ENCODE measurements at regions not wholly inside any gene's neighbourhood (a gene's known extent, or its start where the extent isn't known, plus 50 kb on each side); places are given as distances from the start of the nearest gene placed in this dataset.
"Not testable (repeated sequence)": the region's sequence is repeated elsewhere in the genome, so short reads cannot be mapped to it uniquely, and the experiment has no call there.

GRCh38 chr10:30227481-30227880, 121.6 kb downstream of the MTPAP start:
- DNase-seq (ENCODE audit: insufficient read length) (no peak), FAIRE-seq (no peak)
- TF ChIP-seq TAF1 (IDR thresholded peaks at IDR 0.05; ENCODE audit: borderline replicate concordance, low read depth, low read length): no peak
- TF ChIP-seq POLR2AphosphoS5 (IDR thresholded peaks at IDR 0.05; ENCODE audit: low read depth, low read length): no peak

GRCh38 chr10:30219971-30220751, 128.9 kb downstream of the MTPAP start:
- no peak for FAIRE-seq
- no peak for DNase-seq (ENCODE audit: insufficient read length)

GRCh38 chr10:30216821-30217220, 132.3 kb downstream of the MTPAP start:
- FAIRE-seq (no peak), DNase-seq (ENCODE audit: insufficient read length) (no peak)
- no peak for TF ChIP-seq POLR2A (IDR thresholded peaks at IDR 0.05; ENCODE audit: low read depth, low read length)
- TF ChIP-seq TAF1 (IDR thresholded peaks at IDR 0.05; ENCODE audit: borderline replicate concordance, low read depth, low read length): no peak
- TF ChIP-seq POLR2AphosphoS5 (IDR thresholded peaks at IDR 0.05; ENCODE audit: low read depth, low read length): no peak

More at GRCh38 chr10:30219971-30220751, 128.9 kb downstream of the MTPAP start:
- TF ChIP-seq POLR2AphosphoS5 (IDR thresholded peaks at IDR 0.05; ENCODE audit: low read depth, low read length): no peak
- TF ChIP-seq POLR2A (IDR thresholded peaks at IDR 0.05; ENCODE audit: low read depth, low read length): no peak
- TF ChIP-seq TAF1 (IDR thresholded peaks at IDR 0.05; ENCODE audit: borderline replicate concordance, low read depth, low read length): no peak

- TF ChIP-seq POLR2A (IDR thresholded peaks at IDR 0.05; ENCODE audit: low read depth, low read length): no peak
- TF ChIP-seq TAF1 (IDR thresholded peaks at IDR 0.05; ENCODE audit: borderline replicate concordance, low read depth, low read length): no peak
- no peak for TF ChIP-seq POLR2AphosphoS5 (IDR thresholded peaks at IDR 0.05; ENCODE audit: low read depth, low read length)
- FAIRE-seq (no peak), DNase-seq (ENCODE audit: insufficient read length) (no peak)
These were observed 133.5 kb downstream of the MTPAP start for GRCh38 chr10:30215623-30216022.

GRCh38 chr10:30215141-30215540, 133.9 kb downstream of the MTPAP start:
- TF ChIP-seq TAF1 (IDR thresholded peaks at IDR 0.05; ENCODE audit: borderline replicate concordance, low read depth, low read length) (no peak), POLR2A (IDR thresholded peaks at IDR 0.05; ENCODE audit: low read depth, low read length) (no peak), POLR2AphosphoS5 (IDR thresholded peaks at IDR 0.05; ENCODE audit: low read depth, low read length) (no peak)
- DNase-seq (ENCODE audit: insufficient read length) (no peak), FAIRE-seq (no peak)

GRCh38 chr10:30210296-30210695, 138.8 kb downstream of the MTPAP start:
- DNase-seq (ENCODE audit: insufficient read length) (no peak), FAIRE-seq (no peak)
- TF ChIP-seq POLR2A (IDR thresholded peaks at IDR 0.05; ENCODE audit: low read depth, low read length) (no peak), POLR2AphosphoS5 (IDR thresholded peaks at IDR 0.05; ENCODE audit: low read depth, low read length) (no peak), TAF1 (IDR thresholded peaks at IDR 0.05; ENCODE audit: borderline replicate concordance, low read depth, low read length) (no peak)

GRCh38 chr10:30208330-30208729, 140.7 kb downstream of the MTPAP start:
- TF ChIP-seq POLR2A (IDR thresholded peaks at IDR 0.05; ENCODE audit: low read depth, low read length) (no peak), POLR2AphosphoS5 (IDR thresholded peaks at IDR 0.05; ENCODE audit: low read depth, low read length) (no peak), TAF1 (IDR thresholded peaks at IDR 0.05; ENCODE audit: borderline replicate concordance, low read depth, low read length) (no peak)
- FAIRE-seq: no peak
- DNase-seq (ENCODE audit: insufficient read length): no peak

- no peak for TF ChIP-seq TAF1 (IDR thresholded peaks at IDR 0.05; ENCODE audit: borderline replicate concordance, low read depth, low read length)
- no peak for TF ChIP-seq POLR2A (IDR thresholded peaks at IDR 0.05; ENCODE audit: low read depth, low read length)
- TF ChIP-seq POLR2AphosphoS5 (IDR thresholded peaks at IDR 0.05; ENCODE audit: low read depth, low read length): no peak
- DNase-seq (ENCODE audit: insufficient read length) (no peak), FAIRE-seq (peak; percentile 84)
These were observed 141.5 kb downstream of the MTPAP start for GRCh38 chr10:30207485-30208052.

GRCh38 chr10:30200017-30200415, 140.6 kb upstream of the JCAD start:
- TF ChIP-seq POLR2A (IDR thresholded peaks at IDR 0.05; ENCODE audit: low read depth, low read length): no peak
- no peak for TF ChIP-seq POLR2AphosphoS5 (IDR thresholded peaks at IDR 0.05; ENCODE audit: low read depth, low read length)
- no peak for TF ChIP-seq TAF1 (IDR thresholded peaks at IDR 0.05; ENCODE audit: borderline replicate concordance, low read depth, low read length)
- no peak for DNase-seq (ENCODE audit: insufficient read length)
- no peak for FAIRE-seq

GRCh38 chr10:30199376-30200016, 140.1 kb upstream of the JCAD start:
- DNase-seq (ENCODE audit: insufficient read length): no peak
- no peak for FAIRE-seq
- TF ChIP-seq TAF1 (IDR thresholded peaks at IDR 0.05; ENCODE audit: borderline replicate concordance, low read depth, low read length): no peak
- TF ChIP-seq POLR2A (IDR thresholded peaks at IDR 0.05; ENCODE audit: low read depth, low read length): no peak
- no peak for TF ChIP-seq POLR2AphosphoS5 (IDR thresholded peaks at IDR 0.05; ENCODE audit: low read depth, low read length)

- FAIRE-seq (no peak), DNase-seq (ENCODE audit: insufficient read length) (no peak)
- TF ChIP-seq POLR2A (IDR thresholded peaks at IDR 0.05; ENCODE audit: low read depth, low read length): no peak
- no peak for TF ChIP-seq POLR2AphosphoS5 (IDR thresholded peaks at IDR 0.05; ENCODE audit: low read depth, low read length)
- no peak for TF ChIP-seq TAF1 (IDR thresholded peaks at IDR 0.05; ENCODE audit: borderline replicate concordance, low read depth, low read length)
These were observed 137.8 kb upstream of the JCAD start for GRCh38 chr10:30197186-30197585.

GRCh38 chr10:30196559-30196958, 137.2 kb upstream of the JCAD start:
- DNase-seq (ENCODE audit: insufficient read length); FAIRE-seq: not testable (repeated sequence)
